Panc1 (cell line): ENCODE measurements at regions not wholly inside any gene's neighbourhood (a gene's known extent, or its start where the extent isn't known, plus 50 kb on each side); places are given as distances from the start of the nearest gene placed in this dataset.
A peak's percentile ranks its signal among the peaks of the same experiment; 100 is the strongest.

ENCODE experiments used
- ATAC-seq: fragments of 200-7000 bp; cut with Tn5 transposase; 2 replicates; pipeline ENCODE4 v1.9.1; 2020; ENCODE audit warnings: mild to moderate bottlenecking, moderate library complexity
- BruUV-seq: library from RNA; stranded (reverse); fragments of 400-500 nt; replicated peaks from 2 replicates; lab custom pipeline; 2021; lab: Mats Ljungman, UMichigan
- CTCF ChIA-PET: fragments of 300-600 bp; sonication (Branson Sonifier 250); formaldehyde crosslinking; loops from one replicate; lab custom pipeline; 2022; ENCODE audit warnings: antibody characterized with exemption; lab: Charles Lee
- POLR2A ChIA-PET: fragments of 300-600 bp; sonication (Branson Sonifier 250); formaldehyde crosslinking; loops from one replicate; lab custom pipeline; 2022; ENCODE audit warnings: antibody characterized with exemption; lab: Charles Lee
- DNase-seq: peaks from one replicate; pipeline ENCODE4 v3.0.0-alpha.2; 2010; ENCODE audit warnings: low read depth, low spot score
- H3K27ac ChIP-seq: 2 replicates; pipeline ENCODE4 v1.5.1; 2011; ENCODE audit warnings: mild to moderate bottlenecking, low read length, inconsistent platforms
- H3K27me3 ChIP-seq: fragments of 200-500 bp; sonication (Bioruptor generic); 2 replicates; pipeline ENCODE4 v1.6.0; 2014; ENCODE audit warnings: low read length, inconsistent platforms; ENCODE audit not compliant: control insufficient read depth, insufficient read depth
- H3K36me3 ChIP-seq: fragments of 200-500 bp; sonication (Bioruptor generic); 2 replicates; pipeline ENCODE4 v1.5.1; 2014; ENCODE audit warnings: inconsistent platforms, mild to moderate bottlenecking, low read length, moderate library complexity; ENCODE audit not compliant: control insufficient read depth, insufficient read depth
- H3K4me1 ChIP-seq: 2 replicates; pipeline ENCODE4 v1.5.1; 2011; ENCODE audit warnings: inconsistent platforms, mild to moderate bottlenecking, low read length, moderate library complexity; ENCODE audit not compliant: control insufficient read depth, insufficient read depth
- H3K4me3 ChIP-seq, 2 experiments: 2 replicates each; pipeline ENCODE4 v1.5.1; 2011 to 2012; ENCODE audit warnings: low read depth in 2 of 2, low read length in 2 of 2, mild to moderate bottlenecking in 2 of 2, inconsistent platforms in 1 of 2, moderate library complexity in 1 of 2
- H3K9me3 ChIP-seq: fragments of 200-500 bp; sonication (Bioruptor generic); 2 replicates; pipeline ENCODE4 v1.5.1; 2014; ENCODE audit warnings: low read depth, mild to moderate bottlenecking, inconsistent platforms, low read length, moderate library complexity; ENCODE audit not compliant: control insufficient read depth, insufficient read depth
- POLR2AphosphoS5 ChIP-seq: IDR thresholded peaks from 2 replicates; pipeline ENCODE4 v1.6.1; 2012; ENCODE audit warnings: mild to moderate bottlenecking, low read depth, low read length, moderate library complexity
- SIN3A ChIP-seq: IDR thresholded peaks from 2 replicates; pipeline ENCODE4 v1.6.1; 2012; ENCODE audit warnings: low read depth, mild to moderate bottlenecking, low read length, moderate library complexity, borderline replicate concordance; ENCODE audit not compliant: insufficient read depth
- TCF7L2 ChIP-seq: IDR thresholded peaks from 2 replicates; pipeline ENCODE4 v1.6.1; 2011; ENCODE audit warnings: mild to moderate bottlenecking, low read depth, low read length, inconsistent platforms
- in situ Hi-C: cut with HindIII; loops from 2 replicates; pipeline ENCODE4 v1.10.0; 2016; ENCODE audit warnings: low sequenced_read_pairs, low pct_unique_long_range_greater_than_20kb
- intact Hi-C: fragments of 100-400 bp; cut with micrococcal nuclease; formaldehyde crosslinking; loops from one replicate; pipeline ENCODE4 v1.10.0; 2022; ENCODE audit not compliant: unreplicated experiment
- TF ChIP-seq, protein P1 (sequence below), 2 experiments: IDR thresholded peaks; 2 replicates each; pipeline ENCODE4 v1.6.1; 2011 to 2012; ENCODE audit warnings: low read depth in 2 of 2, control low read depth in 1 of 2, low read length in 1 of 2, mild to moderate bottlenecking in 1 of 2, moderate library complexity in 1 of 2; ENCODE audit not compliant: insufficient read depth in 1 of 2
- TF ChIP-seq, protein P2 (sequence below): fragments of 450-650 bp; IDR thresholded peaks from 2 replicates; pipeline ENCODE4 v1.5.1; 2017; ENCODE audit warnings: mild to moderate bottlenecking

DNA sequence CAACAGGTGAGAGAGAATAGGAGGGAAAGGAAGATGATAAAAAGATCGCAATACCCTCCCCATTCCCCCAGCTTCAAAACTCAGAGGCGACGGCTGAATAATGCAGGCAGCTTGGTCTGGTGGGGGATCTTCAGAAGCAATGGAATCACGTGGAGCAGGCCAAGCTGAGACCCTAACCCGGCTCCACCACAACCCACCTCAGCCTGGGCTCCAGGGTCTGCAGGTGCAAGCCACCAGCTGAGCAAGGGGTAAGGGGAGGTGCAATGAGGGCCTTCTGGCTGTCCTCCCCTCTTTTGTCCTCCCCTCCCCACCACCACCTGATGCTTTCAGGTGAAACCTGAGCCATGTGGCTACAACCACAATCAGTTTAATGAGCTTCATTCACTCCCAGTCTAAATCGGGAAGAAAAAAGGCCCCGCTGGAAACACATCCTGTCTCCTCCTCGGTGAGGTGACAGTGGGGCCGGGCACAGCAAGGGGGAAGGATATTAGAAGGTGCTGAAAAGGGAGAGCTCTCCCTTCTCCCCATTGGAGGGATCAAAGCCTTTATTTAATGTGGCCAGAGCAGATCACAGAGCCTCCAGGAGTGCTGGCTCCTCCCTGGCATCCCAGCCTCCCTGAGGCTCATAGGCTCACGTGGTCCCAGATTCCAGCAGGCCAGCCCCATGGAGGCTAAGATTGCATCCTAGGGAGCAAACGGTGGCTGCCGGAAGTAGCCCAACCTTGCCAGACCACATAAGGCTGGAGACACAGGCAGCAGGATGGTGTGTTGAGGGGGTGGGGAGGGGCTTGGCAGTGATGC lies 261.0 kb downstream of the SOX9 start:
- Histone ChIP-seq H3K36me3 (no peaks in the 10 kb centered on the region), H3K4me1 (peaks cover 12% of the 10 kb centered on the region), H3K27ac (peak overlapping the region; percentile 13; the same call in 1 of the 2 replicates), H3K9me3 (no peaks in the 10 kb centered on the region), H3K4me3 (no peak overlapping the region), H3K27me3 (no peaks in the 10 kb centered on the region)
- ATAC-seq, result peak; percentile 51; the same call in 1 of the 2 replicates
- intact Hi-C loops, result no loop called here
- DNase-seq, result no peak
- ChIA-PET CTCF (no interaction called here), POLR2A (interaction anchor here (0.5 to 0.6 kb wide), 2 partner anchors 8 to 51 kb away, joined by 3 to 4 read pairs; no protein-coding TSS in a partner anchor)
- no TSS peak for BruUV-seq
- TF ChIP-seq, protein P1, sequence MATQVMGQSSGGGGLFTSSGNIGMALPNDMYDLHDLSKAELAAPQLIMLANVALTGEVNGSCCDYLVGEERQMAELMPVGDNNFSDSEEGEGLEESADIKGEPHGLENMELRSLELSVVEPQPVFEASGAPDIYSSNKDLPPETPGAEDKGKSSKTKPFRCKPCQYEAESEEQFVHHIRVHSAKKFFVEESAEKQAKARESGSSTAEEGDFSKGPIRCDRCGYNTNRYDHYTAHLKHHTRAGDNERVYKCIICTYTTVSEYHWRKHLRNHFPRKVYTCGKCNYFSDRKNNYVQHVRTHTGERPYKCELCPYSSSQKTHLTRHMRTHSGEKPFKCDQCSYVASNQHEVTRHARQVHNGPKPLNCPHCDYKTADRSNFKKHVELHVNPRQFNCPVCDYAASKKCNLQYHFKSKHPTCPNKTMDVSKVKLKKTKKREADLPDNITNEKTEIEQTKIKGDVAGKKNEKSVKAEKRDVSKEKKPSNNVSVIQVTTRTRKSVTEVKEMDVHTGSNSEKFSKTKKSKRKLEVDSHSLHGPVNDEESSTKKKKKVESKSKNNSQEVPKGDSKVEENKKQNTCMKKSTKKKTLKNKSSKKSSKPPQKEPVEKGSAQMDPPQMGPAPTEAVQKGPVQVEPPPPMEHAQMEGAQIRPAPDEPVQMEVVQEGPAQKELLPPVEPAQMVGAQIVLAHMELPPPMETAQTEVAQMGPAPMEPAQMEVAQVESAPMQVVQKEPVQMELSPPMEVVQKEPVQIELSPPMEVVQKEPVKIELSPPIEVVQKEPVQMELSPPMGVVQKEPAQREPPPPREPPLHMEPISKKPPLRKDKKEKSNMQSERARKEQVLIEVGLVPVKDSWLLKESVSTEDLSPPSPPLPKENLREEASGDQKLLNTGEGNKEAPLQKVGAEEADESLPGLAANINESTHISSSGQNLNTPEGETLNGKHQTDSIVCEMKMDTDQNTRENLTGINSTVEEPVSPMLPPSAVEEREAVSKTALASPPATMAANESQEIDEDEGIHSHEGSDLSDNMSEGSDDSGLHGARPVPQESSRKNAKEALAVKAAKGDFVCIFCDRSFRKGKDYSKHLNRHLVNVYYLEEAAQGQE (IDR thresholded peaks at IDR 0.05; ENCODE audit: insufficient read depth in 1 of 2, low read depth in 2 of 2, low read length in 1 of 2), result no peak
- peak; percentile 18; the same call in 1 of the 2 replicates for TF ChIP-seq TCF7L2
- in situ Hi-C loops, result no loop called here

DNA sequence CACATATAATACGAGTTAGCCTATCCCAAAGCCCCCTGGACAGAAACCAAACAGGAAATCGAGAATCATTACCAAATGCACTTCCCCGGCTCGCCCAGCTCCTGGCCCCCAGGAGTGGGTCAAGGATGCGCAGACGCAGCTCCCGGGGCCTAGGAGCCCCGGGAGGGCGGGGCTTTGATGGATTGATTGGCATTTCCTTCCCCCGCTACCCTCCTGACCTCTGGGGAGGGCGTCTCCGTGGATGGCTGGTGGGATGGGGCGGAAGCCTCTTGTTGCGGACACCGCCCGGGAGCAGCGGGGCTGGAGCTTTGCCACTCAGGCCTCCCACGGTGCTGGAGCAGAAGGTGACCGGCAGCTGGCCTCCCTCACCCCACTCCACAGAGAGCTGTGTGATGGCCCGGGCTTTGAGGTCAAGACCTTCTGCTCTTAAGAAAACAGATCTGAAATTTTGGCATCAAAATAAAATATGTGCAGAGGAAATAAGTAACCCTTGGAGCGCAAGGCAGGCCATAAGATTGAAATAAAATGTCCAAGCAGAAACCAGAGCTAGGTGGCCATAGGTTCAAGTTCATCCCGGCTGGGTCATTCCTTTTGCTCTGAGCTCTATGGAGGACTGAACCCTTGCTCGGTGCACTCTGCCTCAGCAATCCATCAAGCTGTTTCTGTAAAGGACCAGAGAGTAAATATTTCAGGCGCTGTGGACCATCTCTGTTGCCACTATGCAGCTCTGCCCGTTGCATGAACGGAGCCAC lies 262.3 kb downstream of the SOX9 start:
- POLR2A ChIA-PET, result interaction anchor here (0.5 to 0.9 kb wide), 5 partner anchors 8 to 264 kb away, joined by 3 to 9 read pairs (median 3); no protein-coding TSS in a partner anchor
- in situ Hi-C loops (no loop called here), intact Hi-C loops (no loop called here)

More for the DNA sequence above, 262.3 kb downstream of the SOX9 start:
- Histone ChIP-seq H3K4me1 (peaks cover 22% of the 10 kb centered on the region), H3K4me3 (no peak overlapping the region), H3K27ac (no peak overlapping the region), H3K36me3 (no peaks in the 10 kb centered on the region), H3K9me3 (no peaks in the 10 kb centered on the region), H3K27me3 (no peaks in the 10 kb centered on the region)
- BruUV-seq, result no TSS peak
- TF ChIP-seq, protein P1 (IDR thresholded peaks at IDR 0.05; ENCODE audit: insufficient read depth in 1 of 2, low read depth in 2 of 2, low read length in 1 of 2), result no peak
- TF ChIP-seq POLR2AphosphoS5, result no peak
- TF ChIP-seq, protein P2, sequence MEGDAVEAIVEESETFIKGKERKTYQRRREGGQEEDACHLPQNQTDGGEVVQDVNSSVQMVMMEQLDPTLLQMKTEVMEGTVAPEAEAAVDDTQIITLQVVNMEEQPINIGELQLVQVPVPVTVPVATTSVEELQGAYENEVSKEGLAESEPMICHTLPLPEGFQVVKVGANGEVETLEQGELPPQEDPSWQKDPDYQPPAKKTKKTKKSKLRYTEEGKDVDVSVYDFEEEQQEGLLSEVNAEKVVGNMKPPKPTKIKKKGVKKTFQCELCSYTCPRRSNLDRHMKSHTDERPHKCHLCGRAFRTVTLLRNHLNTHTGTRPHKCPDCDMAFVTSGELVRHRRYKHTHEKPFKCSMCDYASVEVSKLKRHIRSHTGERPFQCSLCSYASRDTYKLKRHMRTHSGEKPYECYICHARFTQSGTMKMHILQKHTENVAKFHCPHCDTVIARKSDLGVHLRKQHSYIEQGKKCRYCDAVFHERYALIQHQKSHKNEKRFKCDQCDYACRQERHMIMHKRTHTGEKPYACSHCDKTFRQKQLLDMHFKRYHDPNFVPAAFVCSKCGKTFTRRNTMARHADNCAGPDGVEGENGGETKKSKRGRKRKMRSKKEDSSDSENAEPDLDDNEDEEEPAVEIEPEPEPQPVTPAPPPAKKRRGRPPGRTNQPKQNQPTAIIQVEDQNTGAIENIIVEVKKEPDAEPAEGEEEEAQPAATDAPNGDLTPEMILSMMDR, result no peak
- no peak for TF ChIP-seq TCF7L2
- TF ChIP-seq SIN3A, result no peak
- no peak for ATAC-seq
- CTCF ChIA-PET, result no interaction called here
- no peak for DNase-seq
